ENCODE measurements at regions not wholly inside any gene's neighbourhood (a gene's known extent, or its start where the extent isn't known, plus 50 kb on each side); places are given as distances from the start of the nearest gene placed in this dataset.

GRCh38 chr1:91075233-91076135, 53.6 kb upstream of the ZNF644 start (continued):
- no peak for TF ChIP-seq RREB1 (CRISPR knock-in tag; IDR thresholded peaks at IDR 0.05)
- no peak for TF ChIP-seq WHSC1 (IDR thresholded peaks at IDR 0.05; ENCODE audit: low read length)
- no peak for TF ChIP-seq IRF1 (CRISPR knock-in tag; IDR thresholded peaks at IDR 0.05; ENCODE audit: borderline replicate concordance)
- no peak for TF ChIP-seq JUN (IDR thresholded peaks at IDR 0.05; ENCODE audit: borderline replicate concordance, low read depth, low read length)
- no peak for TF ChIP-seq JUN (CRISPR knock-in tag; IDR thresholded peaks at IDR 0.05; ENCODE audit: borderline replicate concordance)
- no peak for TF ChIP-seq CGGBP1 (CRISPR knock-in tag; IDR thresholded peaks at IDR 0.05)
- TF ChIP-seq DMBX1 (CRISPR knock-in tag; IDR thresholded peaks at IDR 0.05; ENCODE audit: borderline replicate concordance): no peak
- TF ChIP-seq SRSF7 (optimal IDR thresholded peaks at IDR 0.05; ENCODE audit: low read depth, low read length): no peak
- no peak for TF ChIP-seq ZNF75A (CRISPR knock-in tag; IDR thresholded peaks at IDR 0.05)
- TF ChIP-seq ZNF140 (CRISPR knock-in tag; IDR thresholded peaks at IDR 0.05): no peak
- no peak for TF ChIP-seq ARID4B (CRISPR knock-in tag; IDR thresholded peaks at IDR 0.05)
- no peak for TF ChIP-seq ZNF395 (CRISPR knock-in tag; IDR thresholded peaks at IDR 0.05)
- TF ChIP-seq ZNF24 (IDR thresholded peaks at IDR 0.05): no peak
- TF ChIP-seq EGR1 (conservative IDR thresholded peaks at IDR 0.05): 0 out of 2 replicates have a peak, but pooled peaks have one; percentile 21
- no peak for TF ChIP-seq MCM3 (IDR thresholded peaks at IDR 0.05)

Data from K562 (cell line).